GM19351 (cell line): ENCODE measurements at regions not wholly inside any gene's neighbourhood (a gene's known extent, or its start where the extent isn't known, plus 50 kb on each side); places are given as distances from the start of the nearest gene placed in this dataset.

ENCODE experiments used
- ATAC-seq: cut with Tn5 transposase; IDR thresholded peaks from one replicate; pipeline ENCODE4 v1.9.1; 2021; ENCODE audit warnings: mild to moderate bottlenecking, moderate library complexity; ENCODE audit not compliant: unreplicated experiment

DNA sequence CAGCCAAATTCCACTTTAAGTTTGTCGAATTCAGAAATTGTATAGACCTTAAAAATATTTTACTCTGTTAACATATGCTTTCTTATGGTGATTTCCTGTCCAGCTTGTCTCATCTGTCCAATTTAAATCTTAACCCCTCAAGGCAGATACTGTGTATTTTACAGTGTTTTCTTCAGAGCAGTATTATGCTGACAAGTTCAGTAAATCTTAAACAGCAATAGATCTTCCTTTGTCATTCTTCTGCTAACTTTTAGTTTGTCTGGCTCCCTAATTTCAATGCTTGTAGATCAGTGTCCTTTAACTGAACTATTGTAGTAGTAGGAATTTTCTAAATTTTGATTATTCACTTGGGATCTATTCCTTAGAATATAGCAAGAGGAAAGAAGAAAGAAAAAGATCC, 52.8 kb upstream of the MEIS1 start:
- ATAC-seq, result no peak

DNA sequence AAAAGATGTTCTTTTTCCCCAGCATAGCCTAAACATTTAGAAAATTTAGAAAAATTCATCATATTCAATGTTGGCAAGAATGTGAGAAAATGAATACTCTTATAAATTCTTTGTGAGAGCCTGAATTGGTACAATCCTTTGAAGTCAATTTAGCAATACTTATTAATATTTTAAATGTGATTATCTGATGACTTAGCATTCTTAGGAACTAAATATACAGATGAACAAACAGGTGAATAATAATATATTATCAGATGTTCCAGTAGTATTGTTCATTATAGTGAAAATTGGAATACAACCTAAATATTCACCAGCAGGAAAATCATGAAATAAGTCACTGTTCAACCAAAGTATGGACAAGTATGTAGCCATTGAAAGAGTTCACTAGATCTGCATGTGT, 55.5 kb upstream of the MEIS1 start:
- ATAC-seq, result no peak

DNA sequence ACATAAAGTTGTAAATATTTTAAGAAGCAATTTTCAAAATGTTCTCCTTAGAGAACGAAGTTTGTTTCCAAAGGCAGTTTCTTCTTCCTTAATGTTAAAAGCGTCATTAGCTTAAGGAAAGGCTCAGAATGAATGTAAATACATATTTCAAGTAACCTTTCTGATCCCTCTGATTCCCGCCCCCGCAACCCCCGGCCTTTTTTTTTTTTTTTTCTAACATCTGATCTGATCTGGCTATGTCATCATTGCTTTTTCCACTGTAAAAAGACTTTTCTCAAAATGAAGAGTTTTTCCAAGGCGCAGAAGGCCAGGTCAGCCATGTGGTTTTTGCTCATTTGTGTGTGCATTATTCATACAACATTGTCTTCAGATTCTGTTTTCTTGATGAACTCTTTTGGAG, 57.1 kb upstream of the MEIS1 start:
- no peak for ATAC-seq

DNA sequence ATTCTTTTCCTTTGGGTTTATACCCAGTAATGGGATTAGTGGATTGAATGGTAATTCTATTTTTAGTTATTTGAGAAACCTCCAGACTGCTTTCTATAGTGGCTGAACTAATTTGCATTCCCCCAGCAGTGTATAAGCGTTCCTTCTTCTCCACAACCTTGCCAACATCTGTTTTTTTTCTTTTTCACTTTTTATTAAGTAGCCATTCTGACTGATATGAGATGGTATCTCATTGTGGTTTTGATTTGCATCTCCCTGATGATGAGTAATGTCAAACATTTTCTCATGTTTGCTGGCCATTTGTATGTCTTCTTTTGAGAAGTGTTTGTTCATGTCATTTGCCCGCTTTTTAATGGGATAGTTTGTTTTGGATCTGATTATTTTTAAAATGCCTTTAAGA, 64.1 kb upstream of the MEIS1 start:
- ATAC-seq, result no peak

DNA sequence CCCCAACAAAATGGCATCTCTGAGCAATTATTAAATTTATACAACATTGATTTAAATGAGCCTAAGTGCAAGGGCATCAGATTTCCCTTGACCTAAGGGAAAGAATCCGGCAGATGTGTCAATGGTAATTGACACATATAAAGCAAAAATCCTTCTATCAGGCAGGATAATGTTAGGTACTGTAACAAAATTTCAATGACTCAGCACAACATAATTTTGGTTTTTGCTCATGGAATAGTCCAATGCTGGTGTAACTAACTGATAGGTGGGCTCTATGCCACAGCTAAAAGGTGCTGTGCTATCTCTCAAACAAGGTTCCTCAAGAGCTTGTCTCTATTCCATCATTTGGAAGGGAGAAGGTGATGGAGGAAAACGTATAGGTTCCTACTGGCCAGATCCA, 68.3 kb upstream of the MEIS1 start:
- ATAC-seq, result no peak

DNA sequence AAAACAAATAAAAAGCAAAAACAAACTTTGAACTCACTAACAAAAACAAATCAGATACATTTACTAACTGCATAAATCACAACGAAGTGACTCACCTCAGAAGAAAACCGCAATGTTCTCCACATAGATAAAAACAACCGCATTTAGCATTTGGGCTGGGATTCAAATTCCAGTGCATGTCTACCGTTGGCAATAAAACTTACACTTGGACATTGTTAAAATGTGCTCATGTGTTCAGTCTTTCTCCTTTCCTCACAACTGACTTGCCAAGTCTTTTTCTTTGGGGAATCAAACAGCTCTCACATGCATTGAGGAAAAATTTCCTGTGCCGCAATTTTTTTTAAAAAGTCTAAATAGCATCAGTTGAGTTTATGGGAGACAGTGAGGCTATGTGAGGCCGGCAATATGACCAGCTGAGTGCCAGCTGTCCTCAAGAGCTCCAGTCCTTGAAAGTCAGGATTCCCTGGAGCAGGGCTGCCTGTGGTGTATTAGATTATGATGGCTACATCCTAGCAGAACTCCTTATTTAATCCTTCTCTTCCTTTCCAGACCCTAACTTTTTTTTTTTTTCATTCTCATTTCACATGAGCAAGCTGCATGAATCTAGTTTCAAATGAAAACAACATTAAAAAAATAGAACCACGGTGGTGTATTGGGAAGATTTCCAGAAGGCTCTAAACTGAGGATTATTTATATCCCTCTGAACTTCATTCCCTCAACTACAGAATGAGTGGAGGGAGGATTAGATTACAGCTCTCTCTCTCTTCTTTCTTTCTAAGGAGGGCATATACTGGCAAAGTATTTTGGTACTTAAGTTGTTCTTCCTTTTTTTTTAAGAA, 70.2 kb upstream of the MEIS1 start:
- no peak for ATAC-seq

DNA sequence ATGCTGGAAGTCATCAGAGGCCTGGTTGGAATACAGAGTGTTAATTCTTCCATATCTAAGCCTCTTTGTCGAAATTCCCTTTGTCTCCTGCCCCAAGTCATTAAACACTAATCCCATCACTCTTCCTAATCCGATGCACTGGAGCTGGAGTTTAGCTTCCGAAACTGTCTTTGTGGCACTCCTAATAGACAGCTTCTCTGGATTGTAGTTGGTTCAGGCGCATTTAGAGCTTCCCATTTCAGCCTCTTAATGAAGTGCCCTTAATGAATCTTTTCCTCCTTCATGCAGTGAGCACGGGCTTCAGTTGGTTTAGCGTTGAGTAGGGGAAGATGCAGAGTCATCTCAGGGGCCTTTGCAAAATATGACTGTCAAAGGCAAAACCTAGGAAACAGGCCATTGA, 72.2 kb upstream of the MEIS1 start:
- ATAC-seq, result no peak

DNA sequence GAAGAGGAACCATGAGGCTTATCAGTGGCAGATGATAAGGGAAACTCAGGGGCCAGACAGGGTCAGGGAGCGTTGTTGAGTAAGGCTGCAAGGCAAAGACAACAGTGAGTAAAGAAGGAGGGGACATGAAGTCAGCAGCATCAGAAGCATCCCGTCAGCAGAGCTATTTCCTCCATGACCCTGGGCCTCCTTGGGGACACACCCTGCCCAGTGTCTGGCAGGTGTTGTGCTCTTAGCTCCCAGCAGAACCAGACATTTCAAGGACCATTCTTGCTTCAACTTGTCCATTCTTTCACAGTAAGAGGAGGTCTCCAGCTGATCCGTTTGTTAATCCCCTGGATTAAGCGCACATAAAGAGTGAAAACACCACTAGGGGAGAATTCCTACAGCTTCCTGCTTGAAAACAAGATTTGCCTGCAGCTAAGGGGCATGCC, 88.7 kb upstream of the MEIS1 start:
- no peak for ATAC-seq

DNA sequence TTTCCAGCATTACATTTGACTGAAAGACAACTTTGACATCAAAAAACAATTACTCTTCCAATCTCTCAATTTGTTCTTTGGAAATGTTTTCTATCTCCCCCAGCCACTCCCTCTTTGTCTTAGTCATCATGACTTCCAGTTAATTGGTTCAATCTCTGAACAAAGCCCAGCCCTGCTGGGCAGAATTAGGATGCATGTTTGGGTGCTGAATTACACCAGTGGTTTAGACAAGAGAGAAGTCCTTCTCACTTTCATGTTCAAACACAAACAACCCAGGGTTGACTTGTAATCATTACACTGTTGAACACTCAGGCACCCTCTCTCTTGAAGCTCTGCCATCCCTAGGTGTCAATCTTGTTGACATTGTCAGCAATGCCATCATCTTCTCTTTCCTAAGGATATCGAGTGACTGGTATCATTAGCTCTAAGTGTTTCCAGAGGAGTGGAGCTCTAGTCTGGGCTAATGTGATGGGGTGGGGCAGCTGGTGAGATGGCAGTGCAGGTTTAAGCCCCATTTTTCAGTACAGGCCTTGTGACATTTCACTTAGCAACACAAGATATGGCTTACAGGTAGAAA, 90.8 kb upstream of the MEIS1 start:
- ATAC-seq, result no peak

DNA sequence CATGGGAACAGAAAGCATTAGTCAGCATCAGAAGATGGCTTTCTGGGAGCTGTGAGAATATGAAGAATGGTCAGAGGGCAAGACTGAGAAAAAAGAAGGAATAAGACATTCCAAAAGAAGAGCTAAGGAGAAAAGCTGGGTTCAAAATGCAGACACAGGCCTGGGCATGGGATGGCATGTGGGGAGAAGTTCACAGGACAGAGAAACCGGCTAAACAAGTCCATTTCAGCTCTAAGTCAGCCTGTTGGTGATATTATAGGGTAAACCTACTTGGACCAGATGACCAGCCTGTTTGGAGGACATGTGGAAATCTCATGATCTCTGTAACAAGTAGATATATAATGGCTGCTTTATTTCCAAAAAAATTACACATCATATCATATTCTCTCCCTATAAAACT, 91.7 kb upstream of the MEIS1 start:
- ATAC-seq, result no peak

DNA sequence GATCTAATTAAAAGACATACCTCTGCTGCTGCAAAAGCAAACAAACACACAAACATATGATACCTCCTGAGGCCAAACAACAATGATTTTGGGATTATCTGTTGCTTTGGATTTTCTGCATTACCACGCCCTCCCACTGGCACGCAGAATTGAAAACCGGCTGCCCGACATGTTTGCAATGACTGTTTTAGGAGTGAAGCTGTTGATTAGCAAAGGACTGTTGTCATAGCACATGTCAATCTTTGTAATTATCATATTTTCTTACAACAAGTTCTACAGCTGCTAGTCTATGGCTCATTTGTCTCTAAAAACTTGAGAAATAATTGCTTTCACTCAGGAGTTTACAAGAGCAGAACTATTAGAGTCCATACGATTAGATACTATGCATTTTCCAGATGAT, 94.4 kb upstream of the MEIS1 start:
- ATAC-seq, result no peak

DNA sequence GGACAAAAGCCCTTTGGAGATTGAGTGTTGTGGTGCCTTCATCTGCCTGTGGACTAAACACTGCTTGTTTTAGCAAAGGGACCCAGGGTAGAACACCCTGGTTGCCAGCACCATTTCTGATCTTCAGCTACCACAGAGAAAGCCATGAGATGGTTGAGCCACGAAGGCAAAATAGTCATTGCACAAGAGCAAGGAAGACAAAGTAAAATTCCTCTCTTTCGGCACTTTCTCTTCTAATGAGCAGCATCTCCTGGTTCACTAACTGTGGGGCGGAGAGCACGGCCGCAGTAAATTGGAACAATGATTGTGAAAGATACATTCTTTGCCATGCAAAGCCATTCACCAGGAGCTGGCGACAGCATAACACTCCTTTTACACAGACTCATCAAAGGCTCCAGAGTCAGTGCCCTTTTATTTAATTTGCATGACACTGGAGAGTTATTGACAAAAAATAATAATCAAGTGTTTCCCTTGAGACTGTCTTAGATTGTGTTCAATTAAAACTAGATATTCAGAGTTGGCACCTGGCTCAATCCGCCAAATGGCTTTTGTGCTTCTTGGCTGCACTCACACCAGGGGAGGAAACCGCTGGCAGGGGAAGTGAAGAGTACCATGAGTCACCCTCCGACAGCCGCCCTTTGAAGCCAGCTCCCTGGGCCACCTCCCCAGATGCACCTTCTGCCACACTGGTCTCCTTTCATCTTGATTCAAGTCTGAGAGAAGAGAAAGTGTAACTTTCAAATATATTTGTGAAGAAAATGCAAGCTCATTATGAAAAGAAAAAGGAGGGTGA, 100.5 kb upstream of the MEIS1 start:
- ATAC-seq, result no peak

DNA sequence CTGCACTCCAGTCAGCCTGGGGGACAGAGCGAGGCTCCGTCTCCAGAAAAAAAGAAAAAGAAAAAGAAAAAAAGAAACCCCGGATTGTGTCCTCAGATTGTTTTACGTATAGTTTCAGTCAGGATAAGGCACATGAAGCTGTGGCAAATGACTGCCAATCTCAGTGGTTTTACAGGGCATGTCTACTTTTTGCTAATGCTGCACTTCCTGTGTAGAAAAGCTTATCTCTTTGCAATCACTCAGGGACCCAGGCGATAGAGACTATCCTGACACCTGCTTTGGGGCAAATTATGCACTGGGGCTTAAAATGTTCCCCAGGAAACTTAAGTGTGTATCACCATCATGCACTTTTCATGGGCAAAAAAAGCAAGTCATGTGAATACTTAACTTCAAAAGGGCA, 103.7 kb upstream of the MEIS1 start:
- ATAC-seq, result no peak

DNA sequence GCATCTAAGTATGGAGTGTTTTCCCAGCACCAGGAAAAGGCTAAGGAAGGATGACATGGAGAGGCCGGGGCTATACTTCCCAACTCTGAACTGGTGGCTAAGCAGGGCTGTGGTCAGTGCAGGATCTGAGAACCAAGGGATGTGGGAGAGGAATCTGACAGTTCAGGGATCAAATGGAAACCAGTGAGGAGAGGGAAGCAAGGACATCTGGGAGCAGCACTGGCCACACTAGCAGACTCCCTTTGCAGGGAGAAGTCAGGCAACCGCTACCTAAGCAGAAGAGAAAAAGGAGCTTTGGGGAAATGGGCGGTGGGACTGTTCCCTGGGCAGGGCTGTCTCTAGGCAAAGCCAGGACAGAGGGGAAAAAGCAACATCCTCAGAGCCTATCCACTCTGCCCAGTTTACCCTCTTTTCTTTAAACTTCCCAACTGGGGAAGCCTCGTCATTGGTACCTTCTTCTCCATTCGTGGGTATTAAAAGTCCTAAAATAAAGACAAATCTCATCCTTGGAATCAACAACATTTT, 105.8 kb upstream of the MEIS1 start:
- no peak for ATAC-seq

DNA sequence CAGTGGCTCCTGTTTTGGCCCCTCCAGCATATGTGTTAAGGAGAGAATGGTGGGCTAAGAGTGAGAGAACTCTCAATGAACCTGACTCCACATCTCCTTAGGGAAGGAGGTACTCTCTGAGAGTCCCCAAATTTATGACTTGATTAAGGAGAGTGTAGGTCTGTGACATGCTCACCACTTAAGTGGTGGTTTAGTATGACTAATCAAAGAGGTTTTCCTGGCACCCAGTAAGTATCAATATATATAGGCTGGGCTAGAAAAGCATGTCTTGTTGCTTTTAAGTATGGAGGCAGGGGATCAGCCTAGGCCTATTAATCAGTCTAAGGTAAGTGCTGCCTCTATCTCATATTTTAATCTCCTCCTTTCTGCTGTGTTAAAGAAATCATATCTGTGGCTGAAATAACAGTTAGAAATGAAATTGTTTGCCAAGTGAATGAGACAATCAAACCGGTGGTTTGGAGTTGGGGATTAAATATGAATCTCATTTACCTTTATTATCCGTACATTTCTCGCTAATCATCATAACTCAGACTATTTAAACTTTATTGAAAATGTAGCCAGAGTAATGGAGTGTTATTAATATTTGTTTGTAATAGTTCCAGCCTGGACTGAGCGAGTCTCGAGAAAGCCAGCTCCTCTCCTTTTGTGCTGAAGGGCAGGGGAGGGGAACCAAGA, 107.7 kb upstream of the MEIS1 start:
- no peak for ATAC-seq

DNA sequence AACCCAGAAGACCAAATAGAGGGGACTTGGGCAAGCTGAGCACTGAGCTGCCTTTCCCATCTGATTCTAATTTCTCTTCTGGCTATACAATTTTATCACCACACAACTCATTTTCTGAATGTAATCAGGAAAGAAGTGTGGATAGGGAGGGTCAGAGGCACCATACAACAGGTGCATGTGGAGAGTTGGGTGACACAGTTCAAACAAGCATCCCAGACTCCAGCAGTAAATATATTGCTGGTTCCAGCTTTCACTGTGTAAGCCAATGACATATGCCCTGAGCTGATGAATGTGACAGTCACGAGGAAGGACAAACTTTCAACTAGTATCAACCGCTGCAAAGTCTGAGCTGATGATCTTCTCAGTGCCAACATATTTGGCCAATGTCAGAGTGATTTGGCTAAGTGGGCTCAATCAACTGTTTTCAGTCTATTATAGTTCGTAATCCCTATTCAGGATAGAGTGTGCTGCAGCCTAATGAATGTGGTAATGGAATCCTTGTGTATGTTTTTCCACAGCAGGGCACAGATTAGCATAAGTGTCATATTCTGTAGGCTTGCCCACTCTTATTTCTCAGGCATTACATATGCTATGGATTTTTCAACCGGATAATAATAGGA, 109.9 kb upstream of the MEIS1 start:
- ATAC-seq, result no peak

DNA sequence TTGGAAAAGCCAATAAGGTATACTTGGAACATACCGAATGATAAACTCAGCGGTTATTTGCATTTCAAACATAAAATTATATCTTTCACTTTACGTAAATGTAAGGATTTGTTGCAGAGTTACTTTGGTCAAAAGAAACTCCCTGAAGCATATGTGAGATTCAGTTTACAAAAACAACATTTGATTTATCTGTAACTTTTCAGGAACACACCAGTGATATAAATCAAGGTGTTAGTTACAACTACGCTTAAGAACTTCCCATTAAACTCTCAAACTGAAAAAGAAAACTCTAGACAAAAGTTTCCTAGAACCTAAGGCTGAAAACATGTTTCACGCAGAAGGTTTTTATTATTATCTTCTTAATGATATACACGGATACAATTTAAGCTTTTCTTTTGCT, 110.6 kb upstream of the MEIS1 start:
- ATAC-seq, result no peak

DNA sequence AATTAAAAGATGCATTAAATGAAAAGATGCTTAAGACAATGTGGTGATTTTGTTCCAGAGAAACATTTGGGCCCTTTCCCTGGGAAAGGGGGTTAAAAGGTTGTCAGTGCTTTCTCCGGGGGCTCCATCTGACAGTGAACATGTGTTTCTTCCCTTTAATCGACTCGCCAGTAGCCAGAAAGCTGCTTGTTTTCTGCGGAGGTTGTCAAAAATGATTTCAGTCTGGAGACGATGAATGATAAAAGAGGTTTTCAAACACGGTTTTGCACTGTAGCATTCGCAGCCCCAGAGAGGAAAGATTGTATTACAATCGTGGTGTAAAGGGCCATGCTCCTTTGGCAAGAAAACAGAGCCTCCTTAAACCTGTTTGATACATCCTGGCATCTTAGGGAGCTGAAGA, 111.5 kb upstream of the MEIS1 start:
- no peak for ATAC-seq

DNA sequence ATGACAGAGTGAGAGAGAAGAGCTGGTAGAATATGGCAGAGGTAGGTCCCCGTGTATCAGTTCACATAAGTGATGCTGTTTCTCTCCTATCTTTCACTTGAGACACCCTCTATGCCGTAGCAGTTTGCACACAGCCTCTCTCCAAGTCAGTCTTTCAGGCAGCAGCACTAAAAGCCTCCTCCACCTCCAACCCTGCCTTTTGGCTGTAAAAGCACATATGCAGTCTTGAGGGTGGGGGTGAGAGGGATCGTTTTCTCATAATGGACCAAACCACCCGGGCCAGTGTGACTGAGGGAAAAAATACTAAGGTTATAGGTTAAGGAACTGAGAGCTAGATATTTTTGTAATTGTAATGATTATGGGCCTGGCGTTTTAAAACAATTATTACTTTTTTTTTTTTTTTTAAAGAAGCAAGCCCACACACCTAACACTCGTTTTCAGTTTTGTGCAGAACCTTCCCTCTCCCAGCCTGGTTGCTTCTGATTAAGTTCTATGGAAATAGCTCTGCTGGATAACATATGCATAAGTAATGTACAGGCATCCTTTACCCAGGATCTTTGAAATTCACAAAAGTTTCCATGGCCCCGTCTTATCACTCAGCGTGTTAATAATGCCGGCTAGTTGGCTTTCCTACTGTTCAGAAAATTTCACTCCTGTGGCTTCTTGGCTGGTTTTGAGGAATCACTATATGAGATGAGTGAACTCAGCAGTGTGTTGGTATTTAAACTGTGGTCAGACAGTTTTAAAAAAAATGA, 112.2 kb upstream of the MEIS1 start:
- ATAC-seq, result no peak

DNA sequence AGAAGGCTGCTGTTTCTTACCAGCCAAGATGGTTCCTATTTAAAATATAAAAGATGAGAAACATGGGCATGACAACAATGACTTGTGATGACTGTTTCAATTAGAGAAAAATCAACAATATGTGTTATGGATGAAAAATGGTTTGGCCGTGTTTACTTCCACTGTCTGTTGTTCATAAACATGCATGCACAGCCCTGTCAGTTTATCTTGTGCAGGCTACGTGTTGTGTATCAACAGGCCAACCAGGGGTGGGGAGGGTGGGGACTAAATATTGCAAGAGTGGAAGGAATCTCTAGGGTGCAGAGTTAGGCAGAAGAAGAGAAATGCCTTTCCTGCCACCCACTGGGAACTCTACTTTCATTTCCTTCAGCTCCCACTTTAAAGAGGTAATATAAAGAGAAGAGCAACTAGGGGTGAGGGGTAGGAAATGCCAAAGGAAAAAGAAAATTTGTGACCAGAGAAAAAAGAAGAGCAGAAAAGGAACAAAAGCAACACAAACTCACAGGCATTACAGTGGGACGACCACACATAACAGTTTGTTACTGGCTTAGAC, 116.8 kb upstream of the MEIS1 start:
- no peak for ATAC-seq
